Stomach (tissue), 8 donors: ENCODE measurements at regions not wholly inside any gene's neighbourhood (a gene's known extent, or its start where the extent isn't known, plus 50 kb on each side); places are given as distances from the start of the nearest gene placed in this dataset.
"Not testable (repeated sequence)": the region's sequence is repeated elsewhere in the genome, so short reads cannot be mapped to it uniquely, and the experiment has no call there.

Experiments used
- DNase-seq, 2 donors: peaks; one replicate each; pipeline versions ENCODE4 v3.0.0 to v3.0.0-alpha.2; 2013 to 2019
- H3K27ac ChIP-seq, 5 donors: fragments of 200-600 bp in 4 of 5; sonication (generic) in 4 of 5; one replicate each; pipeline ENCODE4 v1.5.1; 2013 to 2019; ENCODE audit warnings: mild to moderate bottlenecking in 1 of 5, moderate library complexity in 1 of 5
- H3K27me3 ChIP-seq, 3 donors: fragments of 200-600 bp; sonication (generic); one replicate each; pipeline ENCODE4 v1.5.1; 2017 to 2019; ENCODE audit warnings: mixed run types in 1 of 3
- H3K36me3 ChIP-seq, 4 donors: fragments of 200-600 bp; sonication (generic); 1 replicate in 3 of 4; 2 replicates in 1 of 4; pipeline ENCODE4 v1.5.1; 2016 to 2019
- H3K4me1 ChIP-seq, 4 donors: fragments of 200-600 bp; sonication (generic); one replicate each; pipeline ENCODE4 v1.5.1; 2016 to 2019
- H3K4me3 ChIP-seq, 4 donors: fragments of 200-600 bp; sonication (generic) in 3 of 4; one replicate each; pipeline ENCODE4 v1.5.1; 2016 to 2019; ENCODE audit warnings: mild to moderate bottlenecking in 1 of 4
- H3K9me3 ChIP-seq, 4 donors: fragments of 200-600 bp; sonication (generic); one replicate each; pipeline ENCODE4 v1.5.1; 2016 to 2019
- CTCF ChIP-seq, 7 experiments: fragments of 450-650 bp in 4 of 7; fragments of 200-600 bp in 3 of 7; sonication (generic) in 3 of 7; IDR thresholded peaks; one replicate each; pipeline ENCODE4 v1.5.1; 2016 to 2019; ENCODE audit warnings: antibody characterized with exemption in 7 of 7, control low read depth in 2 of 7, mild to moderate bottlenecking in 1 of 7
- EP300 ChIP-seq: sonication (generic); formaldehyde crosslinking; IDR thresholded peaks from one replicate; pipeline ENCODE4 v1.6.1; 2017; ENCODE audit warnings: antibody characterized with exemption
- POLR2A ChIP-seq, 4 donors: fragments of 450-650 bp; IDR thresholded peaks; one replicate each; pipeline ENCODE4 v1.6.1; 2016; ENCODE audit warnings: antibody characterized with exemption in 4 of 4, control low read depth in 2 of 4, mild to moderate bottlenecking in 1 of 4, moderate library complexity in 1 of 4
- POLR2AphosphoS5 ChIP-seq, 3 donors: sonication (generic); formaldehyde crosslinking; IDR thresholded peaks; one replicate each; pipeline ENCODE4 v1.6.1; 2016; ENCODE audit warnings: antibody characterized with exemption in 3 of 3
- WGBS, 5 donors: extraction: QIAGEN DNeasy Blood & Tissue Kit in 3 of 5; methylation state at CpG; one replicate each; pipeline versions ENCODE4 v1.1.5 to v1.1.7; 2013 to 2018; 5-methylcytosine and 5-hydroxymethylcytosine counted together
- intact Hi-C: fragments of 100-400 bp; cut with DNase I; formaldehyde crosslinking; loops from one replicate; pipeline ENCODE4 v1.15.1; 2023; ENCODE audit warnings: low total_unique reads
- donor health status: healthy with polysubstance abuse.
- donor health status: Bipolar disorder and iron deficiency.
- donor health status: healthy.

DNA sequence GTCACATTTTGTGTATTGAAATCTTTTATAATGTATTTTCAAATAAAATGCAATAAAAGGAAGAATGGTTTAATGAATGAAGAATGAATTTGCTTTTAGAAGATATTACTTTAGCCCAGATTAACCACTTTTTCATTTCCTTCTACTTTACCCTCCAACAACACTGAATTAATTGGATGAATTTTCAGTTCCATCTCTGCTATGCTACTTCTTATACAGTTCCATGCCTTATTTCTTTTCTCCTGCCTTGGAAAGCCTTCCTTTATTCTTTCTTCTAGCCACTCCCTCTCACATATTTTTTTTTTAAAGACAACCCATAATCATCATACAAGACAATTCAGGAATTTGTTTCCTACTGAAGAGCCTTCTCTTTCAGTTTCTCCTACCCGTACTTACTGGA, 296.6 kb upstream of the TNC start:
- 85 to 100% (median 92%) methylated on average over 1 of the region's 1 CpG for WGBS, 5 donors
- no peak for DNase-seq

GRCh38 chr9:115415450-115415849, 297.5 kb upstream of the TNC start:
- Histone ChIP-seq H3K9me3 (peaks cover 0 to 2% (median 0%) of the 10 kb centered on the region in 4 donors), H3K4me1 (no peaks in the 10 kb centered on the region), H3K4me3 (no peak overlapping the region), H3K36me3 (no peaks in the 10 kb centered on the region), H3K27me3 (no peaks in the 10 kb centered on the region), H3K27ac (no peak overlapping the region)
- TF ChIP-seq EP300 (no peak), POLR2AphosphoS5 (IDR thresholded peaks at IDR 0.05) (no peak), POLR2A (IDR thresholded peaks at IDR 0.05) (no peak)
- intact Hi-C loops: no loop called here
- no peak for DNase-seq
- 42 to 60% (median 49%) methylated on average over 3 of the region's 3 CpGs for WGBS, 5 donors

More for the DNA sequence above, 296.6 kb upstream of the TNC start:
- intact Hi-C loops: no loop called here
- Histone ChIP-seq H3K4me1 (no peaks in the 10 kb centered on the region), H3K9me3 (no peaks in the 10 kb centered on the region), H3K27ac (no peak overlapping the region), H3K4me3 (no peak overlapping the region), H3K27me3 (no peaks in the 10 kb centered on the region), H3K36me3 (no peaks in the 10 kb centered on the region)
- TF ChIP-seq CTCF (IDR thresholded peaks at IDR 0.05) (no peak), POLR2A (IDR thresholded peaks at IDR 0.05) (no peak), EP300 (no peak), POLR2AphosphoS5 (IDR thresholded peaks at IDR 0.05) (no peak)

GRCh38 chr9:115416299-115416698, 298.3 kb upstream of the TNC start:
- no peak for DNase-seq
- no peak overlapping the region for H3K4me3 ChIP-seq
- intact Hi-C loops: no loop called here
- no peaks in the 10 kb centered on the region for H3K4me1 ChIP-seq
- H3K9me3 ChIP-seq: peaks cover 0 to 11% (median 1%) of the 10 kb centered on the region in 4 donors
- no peaks in the 10 kb centered on the region for H3K36me3 ChIP-seq
- H3K27ac ChIP-seq: no peak overlapping the region
- 89 to 98% (median 95%) methylated on average over 2 of the region's 2 CpGs for WGBS, 5 donors
- H3K27me3 ChIP-seq: no peaks in the 10 kb centered on the region
- TF ChIP-seq EP300 (no peak), CTCF (IDR thresholded peaks at IDR 0.05) (no peak), POLR2AphosphoS5 (IDR thresholded peaks at IDR 0.05) (no peak)

- H3K36me3 ChIP-seq, DNase-seq, H3K4me3 ChIP-seq, H3K4me1 ChIP-seq, H3K27me3 ChIP-seq, intact Hi-C loops, H3K27ac ChIP-seq: not testable (repeated sequence)
- WGBS, 5 donors: 42 to 95% (median 77%) methylated on average over 1 of the region's 1 CpG
- H3K9me3 ChIP-seq: peaks cover 0 to 15% (median 4%) of the 10 kb centered on the region in 4 donors
These were observed 300.2 kb upstream of the TNC start for GRCh38 chr9:115418181-115418580.

- no peaks in the 10 kb centered on the region for H3K27me3 ChIP-seq
- no peak overlapping the region for H3K27ac ChIP-seq
- no peaks in the 10 kb centered on the region for H3K4me1 ChIP-seq
- H3K36me3 ChIP-seq: no peaks in the 10 kb centered on the region
- WGBS, 5 donors: 92 to 94% (median 93%) methylated on average over 6 of the region's 6 CpGs
- no peak for TF ChIP-seq POLR2AphosphoS5 (IDR thresholded peaks at IDR 0.05)
- H3K9me3 ChIP-seq: peaks cover 0 to 28% (median 10%) of the 10 kb centered on the region in 4 donors
- intact Hi-C loops: no loop called here
- DNase-seq: no peak
- no peak overlapping the region for H3K4me3 ChIP-seq
These were observed 305.0 kb upstream of the TNC start for GRCh38 chr9:115422932-115423440.

- H3K36me3 ChIP-seq: no peaks in the 10 kb centered on the region
- H3K4me3 ChIP-seq: no peak overlapping the region
- H3K9me3 ChIP-seq: peaks cover 0 to 28% (median 10%) of the 10 kb centered on the region in 4 donors
- WGBS, 5 donors: 75 to 95% (median 93%) methylated on average over 3 of the region's 3 CpGs
- no peak overlapping the region for H3K27ac ChIP-seq
- TF ChIP-seq CTCF (IDR thresholded peaks at IDR 0.05) (no peak), POLR2AphosphoS5 (IDR thresholded peaks at IDR 0.05) (no peak), EP300 (no peak), POLR2A (IDR thresholded peaks at IDR 0.05) (no peak)
- H3K4me1 ChIP-seq: no peaks in the 10 kb centered on the region
- DNase-seq: no peak
- intact Hi-C loops: no loop called here
- H3K27me3 ChIP-seq: no peaks in the 10 kb centered on the region
These were observed 305.7 kb upstream of the TNC start for GRCh38 chr9:115423646-115424045.
